Tibial nerve (tissue), 4 donors: ENCODE measurements at regions not wholly inside any gene's neighbourhood (a gene's known extent, or its start where the extent isn't known, plus 50 kb on each side); places are given as distances from the start of the nearest gene placed in this dataset.

Experiments
- DNase-seq, 2 donors: peaks; one replicate each; pipeline ENCODE4 v3.0.0-alpha.2; 2019; ENCODE audit warnings: low spot score in 2 of 2
- H3K27ac ChIP-seq, 4 donors: fragments of 200-600 bp; sonication (generic) in 3 of 4; one replicate each; pipeline ENCODE4 v1.5.1; 2017 to 2019; ENCODE audit warnings: mild to moderate bottlenecking in 1 of 4
- H3K27me3 ChIP-seq, 2 donors: fragments of 200-600 bp; sonication (generic) in 1 of 2; one replicate each; pipeline versions ENCODE4 v1.5.1 to v1.6.0; 2017 to 2019
- H3K36me3 ChIP-seq, 3 donors: fragments of 200-600 bp; sonication (generic); one replicate each; pipeline ENCODE4 v1.5.1; 2018 to 2019
- H3K4me1 ChIP-seq, 4 donors: fragments of 200-600 bp; sonication (generic) in 3 of 4; one replicate each; pipeline ENCODE4 v1.5.1; 2017 to 2019
- H3K4me3 ChIP-seq, 4 donors: fragments of 200-600 bp; sonication (generic) in 3 of 4; one replicate each; pipeline ENCODE4 v1.5.1; 2017 to 2019; ENCODE audit warnings: mild to moderate bottlenecking in 1 of 4, moderate library complexity in 1 of 4
- H3K9me3 ChIP-seq, 4 donors: fragments of 200-600 bp; sonication (generic) in 3 of 4; one replicate each; pipeline ENCODE4 v1.5.1; 2017 to 2019
- EP300 ChIP-seq, 2 donors: sonication (generic); formaldehyde crosslinking; IDR thresholded peaks; one replicate each; pipeline ENCODE4 v1.6.1; 2017; ENCODE audit warnings: antibody characterized with exemption in 2 of 2, mild to moderate bottlenecking in 1 of 2
- POLR2A ChIP-seq, 2 donors: fragments of 450-650 bp; IDR thresholded peaks; one replicate each; pipeline ENCODE4 v1.6.1; 2017; ENCODE audit warnings: antibody characterized with exemption in 2 of 2, mild to moderate bottlenecking in 2 of 2, moderate library complexity in 2 of 2
- WGBS, 2 donors: methylation state at CpG; one replicate each; pipeline ENCODE4 v1.1.5; 2018; 5-methylcytosine and 5-hydroxymethylcytosine counted together
- TF ChIP-seq, protein P1 (sequence below), 5 experiments: fragments of 200-600 bp in 3 of 5; fragments of 450-650 bp in 2 of 5; sonication (generic) in 3 of 5; IDR thresholded peaks; one replicate each; pipeline ENCODE4 v1.5.1; 2016 to 2019; ENCODE audit warnings: antibody characterized with exemption in 5 of 5, mild to moderate bottlenecking in 3 of 5, moderate library complexity in 2 of 5

DNA sequence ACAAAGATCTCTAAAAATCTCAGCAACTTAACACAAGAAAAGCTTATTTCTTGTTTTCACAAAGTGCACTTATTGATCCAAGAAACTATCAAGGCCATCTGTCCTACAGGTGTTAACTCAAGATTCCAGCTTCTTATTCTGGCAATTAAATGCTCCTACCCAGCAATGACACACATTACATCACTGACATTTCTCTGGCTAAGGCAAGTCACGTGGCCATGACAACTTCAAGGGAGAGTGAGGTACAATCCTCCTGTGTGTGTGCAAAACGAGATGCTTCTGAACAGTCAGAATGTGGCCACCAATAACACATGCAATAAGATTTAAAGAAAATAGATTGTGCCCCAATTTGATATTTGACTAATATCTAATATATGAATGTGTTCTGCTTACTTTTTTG, 169.3 kb upstream of the BTBD3 start:
- Histone ChIP-seq H3K4me3 (no peak overlapping the region), H3K27me3 (no peaks in the 10 kb centered on the region), H3K4me1 (no peaks in the 10 kb centered on the region), H3K27ac (no peak overlapping the region), H3K9me3 (peaks cover 0 to 10% (median 0%) of the 10 kb centered on the region in 4 donors), H3K36me3 (no peaks in the 10 kb centered on the region)
- DNase-seq = no peak
- WGBS, 2 donors = 41 to 65% methylated on average over 2 of the region's 2 CpGs
- no peak for TF ChIP-seq POLR2A (IDR thresholded peaks at IDR 0.05)
- TF ChIP-seq, protein P1, sequence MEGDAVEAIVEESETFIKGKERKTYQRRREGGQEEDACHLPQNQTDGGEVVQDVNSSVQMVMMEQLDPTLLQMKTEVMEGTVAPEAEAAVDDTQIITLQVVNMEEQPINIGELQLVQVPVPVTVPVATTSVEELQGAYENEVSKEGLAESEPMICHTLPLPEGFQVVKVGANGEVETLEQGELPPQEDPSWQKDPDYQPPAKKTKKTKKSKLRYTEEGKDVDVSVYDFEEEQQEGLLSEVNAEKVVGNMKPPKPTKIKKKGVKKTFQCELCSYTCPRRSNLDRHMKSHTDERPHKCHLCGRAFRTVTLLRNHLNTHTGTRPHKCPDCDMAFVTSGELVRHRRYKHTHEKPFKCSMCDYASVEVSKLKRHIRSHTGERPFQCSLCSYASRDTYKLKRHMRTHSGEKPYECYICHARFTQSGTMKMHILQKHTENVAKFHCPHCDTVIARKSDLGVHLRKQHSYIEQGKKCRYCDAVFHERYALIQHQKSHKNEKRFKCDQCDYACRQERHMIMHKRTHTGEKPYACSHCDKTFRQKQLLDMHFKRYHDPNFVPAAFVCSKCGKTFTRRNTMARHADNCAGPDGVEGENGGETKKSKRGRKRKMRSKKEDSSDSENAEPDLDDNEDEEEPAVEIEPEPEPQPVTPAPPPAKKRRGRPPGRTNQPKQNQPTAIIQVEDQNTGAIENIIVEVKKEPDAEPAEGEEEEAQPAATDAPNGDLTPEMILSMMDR (IDR thresholded peaks at IDR 0.05) = no peak
- TF ChIP-seq EP300 (IDR thresholded peaks at IDR 0.05) = no peak

DNA sequence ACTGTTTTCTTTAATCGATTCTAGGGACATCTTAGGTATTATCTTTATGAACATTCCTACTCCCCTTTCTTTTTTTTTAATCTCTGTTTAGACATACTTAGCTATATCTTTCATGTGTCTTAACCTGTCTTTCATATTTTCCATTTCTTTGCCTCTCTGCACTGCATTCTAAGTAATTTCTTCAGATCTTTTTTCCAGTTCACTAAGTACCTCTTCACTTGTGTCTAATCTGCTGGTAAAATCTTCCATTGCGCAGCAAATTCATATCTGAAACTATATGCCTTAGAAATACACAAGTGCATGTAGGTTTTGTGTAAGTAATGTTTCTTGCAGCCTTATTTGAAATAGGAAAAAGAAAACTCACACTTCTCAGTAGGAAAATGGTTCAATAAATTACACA, 165.4 kb upstream of the BTBD3 start:
- TF ChIP-seq POLR2A (IDR thresholded peaks at IDR 0.05) (no peak), EP300 (IDR thresholded peaks at IDR 0.05) (no peak)
- TF ChIP-seq, protein P1 (IDR thresholded peaks at IDR 0.05) = no peak
- 98 to 100% methylated on average over 2 of the region's 2 CpGs for WGBS, 2 donors

DNA sequence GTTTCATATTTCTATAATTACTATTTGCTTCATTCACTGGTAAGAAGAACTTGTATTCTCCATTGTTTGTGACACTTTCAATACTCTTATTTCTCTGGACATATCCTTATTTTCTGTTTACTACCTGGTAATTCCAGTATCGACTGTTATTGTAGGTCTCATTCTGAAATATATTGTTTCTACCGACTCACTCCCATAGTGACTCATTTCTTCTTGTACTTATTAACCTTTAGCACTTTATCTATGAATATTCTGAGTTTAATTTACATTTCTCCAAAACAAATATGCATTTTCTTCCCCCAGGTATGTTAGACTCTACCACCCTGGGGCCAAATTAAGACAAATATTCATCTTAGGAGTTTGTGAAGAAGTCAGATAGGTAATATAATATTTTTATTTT, 164.5 kb upstream of the BTBD3 start:
- 76 to 87% methylated on average over 2 of the region's 2 CpGs for WGBS, 2 donors
- H3K36me3 ChIP-seq = no peaks in the 10 kb centered on the region
- peaks cover 0 to 10% (median 0%) of the 10 kb centered on the region in 4 donors for H3K9me3 ChIP-seq
- no peak overlapping the region for H3K4me3 ChIP-seq
- no peak overlapping the region for H3K27ac ChIP-seq
- DNase-seq = no peak
- TF ChIP-seq, protein P1 (IDR thresholded peaks at IDR 0.05) = no peak
- TF ChIP-seq POLR2A (IDR thresholded peaks at IDR 0.05) = no peak
- no peak for TF ChIP-seq EP300 (IDR thresholded peaks at IDR 0.05)
- no peaks in the 10 kb centered on the region for H3K4me1 ChIP-seq
- H3K27me3 ChIP-seq = no peaks in the 10 kb centered on the region

More for the DNA sequence above, 165.4 kb upstream of the BTBD3 start:
- Histone ChIP-seq H3K27ac (no peak overlapping the region), H3K36me3 (no peaks in the 10 kb centered on the region), H3K27me3 (no peaks in the 10 kb centered on the region), H3K4me3 (no peak overlapping the region), H3K4me1 (no peaks in the 10 kb centered on the region), H3K9me3 (peaks cover 0 to 10% (median 0%) of the 10 kb centered on the region in 4 donors)
- DNase-seq = no peak

DNA sequence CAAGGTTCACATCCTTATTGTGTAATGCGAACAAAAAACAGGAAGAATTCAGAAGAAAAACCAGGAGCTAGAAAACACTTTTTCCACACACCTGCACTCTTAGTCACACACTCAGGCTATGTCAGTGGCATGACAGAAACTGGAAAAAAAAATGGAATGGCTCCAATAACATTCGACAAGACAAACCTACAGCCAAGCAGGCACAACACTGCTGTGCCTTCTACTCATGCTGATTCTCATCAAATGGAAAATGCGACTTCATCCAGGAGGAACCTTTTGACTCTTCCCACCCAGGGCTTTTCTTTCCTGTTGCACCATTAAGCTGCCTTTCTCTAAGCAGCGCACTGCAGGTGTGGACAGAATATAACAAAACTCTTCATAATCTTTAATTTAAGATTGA, 163.2 kb upstream of the BTBD3 start:
- Histone ChIP-seq H3K36me3 (no peaks in the 10 kb centered on the region), H3K9me3 (peaks cover 0 to 10% (median 0%) of the 10 kb centered on the region in 4 donors), H3K27me3 (no peaks in the 10 kb centered on the region), H3K27ac (no peak overlapping the region), H3K4me3 (no peak overlapping the region), H3K4me1 (no peaks in the 10 kb centered on the region)
- TF ChIP-seq EP300 (IDR thresholded peaks at IDR 0.05) (no peak), POLR2A (IDR thresholded peaks at IDR 0.05) (no peak)
- TF ChIP-seq, protein P1 (IDR thresholded peaks at IDR 0.05) = no peak
- WGBS, 2 donors = 71% methylated on average over 4 of the region's 4 CpGs
- no peak for DNase-seq

DNA sequence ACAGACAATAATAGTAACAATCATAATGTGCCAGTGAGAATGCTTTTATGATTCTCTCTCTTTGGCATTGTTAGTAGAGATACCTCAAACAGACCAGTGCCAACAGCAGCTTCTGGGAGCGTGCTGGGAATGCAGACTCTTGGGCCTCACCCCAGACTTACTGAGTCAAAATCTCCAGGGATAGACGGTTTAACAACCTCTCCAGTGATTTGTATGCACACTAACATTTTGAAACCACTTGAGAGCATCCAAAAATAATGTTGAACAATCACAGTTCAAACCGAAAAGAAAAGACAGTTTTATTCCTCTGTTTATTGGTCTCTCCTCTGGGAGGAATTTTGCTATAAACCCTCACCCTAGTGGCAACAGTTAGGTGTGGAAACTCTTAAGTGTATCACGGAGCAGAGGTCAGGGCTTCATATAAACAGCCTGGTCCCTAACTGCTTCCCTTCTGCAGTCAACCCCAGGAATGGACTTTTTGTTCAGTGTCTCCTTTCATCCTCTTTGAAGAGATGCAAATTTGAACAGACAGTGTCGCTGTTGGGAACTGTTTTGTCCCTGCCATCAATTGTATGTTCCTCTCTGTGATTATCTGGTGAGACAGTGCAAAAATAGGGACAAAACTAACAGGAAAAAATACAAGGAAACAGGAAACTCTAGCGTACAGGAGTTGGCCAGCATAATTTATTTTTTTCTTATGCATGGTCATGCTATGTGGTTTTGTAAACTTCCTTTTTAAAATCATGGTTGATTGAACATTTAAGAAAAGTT, 162.4 kb upstream of the BTBD3 start:
- TF ChIP-seq POLR2A (IDR thresholded peaks at IDR 0.05) (no peak), EP300 (IDR thresholded peaks at IDR 0.05) (no peak)
- TF ChIP-seq, protein P1 (IDR thresholded peaks at IDR 0.05) = no peak
- H3K27ac ChIP-seq = no peak overlapping the region
- 19 to 24% methylated on average over 6 of the region's 6 CpGs for WGBS, 2 donors
- no peak for DNase-seq
- H3K4me1 ChIP-seq = no peaks in the 10 kb centered on the region
- peaks cover 0 to 10% (median 0%) of the 10 kb centered on the region in 4 donors for H3K9me3 ChIP-seq
- no peak overlapping the region for H3K4me3 ChIP-seq
- H3K36me3 ChIP-seq = no peaks in the 10 kb centered on the region
- H3K27me3 ChIP-seq = no peaks in the 10 kb centered on the region
